ENCODE measurements at regions not wholly inside any gene's neighbourhood (a gene's known extent, or its start where the extent isn't known, plus 50 kb on each side); places are given as distances from the start of the nearest gene placed in this dataset.

DNA sequence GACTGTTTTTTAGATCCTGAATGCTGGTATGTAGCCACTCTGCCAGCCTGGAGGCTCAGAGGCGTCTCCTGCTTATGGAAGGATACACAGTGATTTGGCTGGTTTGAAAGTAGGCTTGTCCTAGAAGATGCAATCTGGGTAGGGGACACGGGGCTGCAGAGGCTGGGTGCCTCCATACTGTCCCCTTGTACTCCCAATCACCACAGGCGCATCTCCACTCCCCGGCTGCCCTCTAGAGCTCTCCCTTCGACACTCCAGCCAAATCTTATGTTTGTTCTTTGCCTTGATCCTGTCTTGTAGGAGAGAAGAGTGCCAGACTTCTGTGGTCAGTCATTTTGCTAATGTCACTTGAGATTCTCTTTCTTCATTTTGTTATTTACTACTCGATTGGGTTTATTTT lies 168.8 kb upstream of the THRB start:
- no peak overlapping the region for H4K91ac ChIP-seq (replicated peaks; ENCODE audit: insufficient read length, low read length)
- H2AK5ac ChIP-seq (ENCODE audit: low read depth, low read length): no peak overlapping the region
- H3K14ac ChIP-seq (ENCODE audit: insufficient read length): no peak overlapping the region
- H3K36me3 ChIP-seq (ENCODE audit: control insufficient read depth in 2 of 4, insufficient read depth in 4 of 4, low read length in 3 of 4): no peaks in the 10 kb centered on the region
- no peaks in the 10 kb centered on the region for H3K9me3 ChIP-seq (ENCODE audit: insufficient read depth in 2 of 2, low read depth in 1 of 2, low read length in 1 of 2)
- no peak overlapping the region for H3K4me2 ChIP-seq (ENCODE audit: insufficient read depth in 1 of 2, low read depth in 2 of 2, low read length in 2 of 2)
- TF ChIP-seq JUND (IDR thresholded peaks at IDR 0.05; ENCODE audit: low read length) (no peak), RAD21 (IDR thresholded peaks at IDR 0.05 in 1 of 2, conservative IDR thresholded peaks at IDR 0.05 in 1 of 2; ENCODE audit: low read depth in 2 of 2, low read length in 2 of 2) (peak; percentile 32 to 44), KDM5A (IDR thresholded peaks at IDR 0.05; ENCODE audit: low read length) (no peak)
- no peak overlapping the region for H3K23ac ChIP-seq (ENCODE audit: insufficient read length)
- WGBS, 2 experiments (ENCODE audit: extremely low coverage in 1 of 2, insufficient coverage in 1 of 2, insufficient read length in 1 of 2, insufficient replicate concordance in 2 of 2, low coverage in 1 of 2, low lambda C conversion rate in 2 of 2, missing lambda C conversion rate in 1 of 2): 87% methylated on average over 6 of the region's 6 CpGs; no CpG with 5 or more reads in 1 of the 2 experiments
- H3K27me3 ChIP-seq (replicated peaks in 1 of 4; ENCODE audit: control insufficient read depth in 3 of 4, extremely low read depth in 1 of 4, insufficient read depth in 3 of 4, low read length in 3 of 4): no peaks in the 10 kb centered on the region
- ChIA-PET POLR2A (ENCODE audit: partially characterized antibody) (interaction anchor here (0.5 kb wide), 1 partner anchor 496 kb away, joined by 3 read pairs; no protein-coding TSS in a partner anchor), CTCF (ENCODE audit: partially characterized antibody) (interaction anchor here (1.0 to 1.8 kb wide), 2 partner anchors 16 to 397 kb away, joined by 4 to 9 read pairs; no protein-coding TSS in a partner anchor)
- no peak overlapping the region for H3K9ac ChIP-seq (replicated peaks in 1 of 4; ENCODE audit: extremely low read depth in 1 of 4, low read depth in 3 of 4, low read length in 3 of 4)
- H3K4me3 ChIP-seq (ENCODE audit: extremely low read depth in 1 of 4, insufficient read depth in 2 of 4, low read depth in 3 of 4, low read length in 4 of 4): no peak overlapping the region
- H2BK120ac ChIP-seq (replicated peaks; ENCODE audit: low read depth, low read length): no peak overlapping the region
- no peak overlapping the region for H3K4ac ChIP-seq (replicated peaks; ENCODE audit: insufficient read length, low read depth, low read length)
- no peak overlapping the region for H3K56ac ChIP-seq (replicated peaks; ENCODE audit: insufficient read length, low read depth, low read length)
- FAIRE-seq (no peak), DNase-seq (ENCODE audit: low read depth in 1 of 2, low spot score in 2 of 2) (no peak)
- H3K79me2 ChIP-seq (ENCODE audit: control insufficient read depth in 1 of 2, insufficient read depth in 2 of 2, low read length in 2 of 2): no peaks in the 10 kb centered on the region
- H3K4me1 ChIP-seq (replicated peaks in 1 of 4; ENCODE audit: control insufficient read depth in 3 of 4, insufficient read depth in 4 of 4, low read length in 3 of 4): no peaks in the 10 kb centered on the region
- no peaks in the 10 kb centered on the region for H3K79me1 ChIP-seq (ENCODE audit: low read depth, low read length)
- H2AFZ ChIP-seq (ENCODE audit: low read length): 0 out of 2 replicates have a peak overlapping the region, but pooled peaks have one; percentile 9
- H3K18ac ChIP-seq (ENCODE audit: extremely low read depth, low read length): no peak overlapping the region
- H4K20me1 ChIP-seq (replicated peaks in 1 of 2; ENCODE audit: control insufficient read depth in 1 of 2, insufficient read depth in 2 of 2, low read length in 2 of 2): no peaks in the 10 kb centered on the region
- no peak overlapping the region for H2BK12ac ChIP-seq (ENCODE audit: low read depth, low read length)
- no peak overlapping the region for H2BK20ac ChIP-seq (ENCODE audit: low read length)
- H3K23me2 ChIP-seq (ENCODE audit: low read depth, low read length): no peaks in the 10 kb centered on the region
- H4K5ac ChIP-seq (ENCODE audit: insufficient read length, low read depth, low read length): no peak overlapping the region
- no peak overlapping the region for H4K8ac ChIP-seq (ENCODE audit: extremely low read depth, insufficient read depth, low read length)
- H2BK15ac ChIP-seq (ENCODE audit: low read length): no peak overlapping the region
- no peak overlapping the region for H3K27ac ChIP-seq (ENCODE audit: low read depth, low read length)
- no peak overlapping the region for H2BK5ac ChIP-seq (ENCODE audit: low read depth, low read length)

All from H1 (cell line).